CD4-positive, alpha-beta T cell (primary cell): ENCODE measurements at regions not wholly inside any gene's neighbourhood (a gene's known extent, or its start where the extent isn't known, plus 50 kb on each side); places are given as distances from the start of the nearest gene placed in this dataset.

Experiments
- ATAC-seq: fragments of 200-7000 bp; cut with Tn5 transposase; one replicate; pipeline ENCODE4 v1.10.0; 2022; ENCODE audit warnings: mild to moderate bottlenecking; ENCODE audit not compliant: poor library complexity
- CTCF ChIA-PET: fragments of 350-600 bp; sonication (Branson Sonifier 250); formaldehyde crosslinking; loops from one replicate; lab custom pipeline; 2021; ENCODE audit warnings: antibody characterized with exemption, inconsistent platforms; lab: Charles Lee
- POLR2A ChIA-PET: fragments of 350-600 bp; sonication (Branson Sonifier 250); formaldehyde crosslinking; loops from one replicate; lab custom pipeline; 2021; ENCODE audit warnings: antibody characterized with exemption, inconsistent platforms; lab: Charles Lee
- DNase-seq, 14 experiments: peaks; one replicate each; pipeline ENCODE4 v3.0.0-alpha.2; 2013 to 2020; ENCODE audit warnings: mixed read lengths in 2 of 14
- H3K27ac ChIP-seq, 2 donors: one replicate each; pipeline versions ENCODE4 v1.5.1 to v1.7.0; 2013; ENCODE audit warnings: low read length in 2 of 2, low read depth in 1 of 2, mild to moderate bottlenecking in 1 of 2
- H3K27me3 ChIP-seq, 2 experiments: 1 replicate in 1 of 2; 2 replicates in 1 of 2; pipeline versions ENCODE4 v1.6.1 to v1.7.0; 2013; ENCODE audit warnings: low read length in 2 of 2, control low read depth in 1 of 2, mild to moderate bottlenecking in 1 of 2, moderate library complexity in 1 of 2; ENCODE audit not compliant: insufficient read depth in 2 of 2, control insufficient read depth in 1 of 2
- H3K36me3 ChIP-seq: one replicate; pipeline ENCODE4 v1.6.1; 2013; ENCODE audit warnings: low read length, control low read depth; ENCODE audit not compliant: insufficient read depth
- H3K4me1 ChIP-seq: one replicate; pipeline ENCODE4 v1.6.1; 2013; ENCODE audit warnings: low read length, control low read depth; ENCODE audit not compliant: insufficient read depth
- H3K4me3 ChIP-seq: one replicate; pipeline ENCODE4 v1.5.1; 2013; ENCODE audit warnings: mild to moderate bottlenecking, low read length, moderate library complexity
- H3K9me3 ChIP-seq, 2 experiments: 1 replicate in 1 of 2; 2 replicates in 1 of 2; pipeline versions ENCODE4 v1.6.1 to v1.7.0; 2013; ENCODE audit warnings: low read length in 2 of 2, mild to moderate bottlenecking in 2 of 2, control low read depth in 1 of 2, moderate library complexity in 1 of 2; ENCODE audit not compliant: control insufficient read depth in 1 of 2, insufficient read depth in 1 of 2
- H3K27ac Mint-ChIP-seq: one replicate; pipeline ENCODE4 v1.8.0; 2020; ENCODE audit warnings: mixed read lengths
- H3K27me3 Mint-ChIP-seq: one replicate; pipeline ENCODE4 v1.8.0; 2021; ENCODE audit warnings: mixed read lengths
- H3K36me3 Mint-ChIP-seq: one replicate; pipeline ENCODE4 v1.8.0; 2021; ENCODE audit warnings: low read depth, mixed read lengths
- H3K4me1 Mint-ChIP-seq: one replicate; pipeline ENCODE4 v1.8.0; 2021; ENCODE audit warnings: low read depth, mixed read lengths
- H3K4me3 Mint-ChIP-seq: one replicate; pipeline ENCODE4 v1.8.0; 2020; ENCODE audit warnings: mild to moderate bottlenecking, mixed read lengths
- H3K9me3 Mint-ChIP-seq: one replicate; pipeline ENCODE4 v1.8.0; 2020; ENCODE audit warnings: mixed read lengths
- intact Hi-C, 2 experiments: fragments of 100-400 bp; cut with DNase I in 1 of 2; cut with micrococcal nuclease in 1 of 2; formaldehyde crosslinking; loops; one replicate each; pipeline versions ENCODE4 v1.15.1 to v1.9.0; 2023 to 2025; cut with DNase I, micrococcal nuclease
- TF ChIP-seq, protein P1 (sequence below): fragments of 200-600 bp; IDR thresholded peaks from one replicate; pipeline ENCODE4 v1.8.0; 2022; ENCODE audit warnings: antibody characterized with exemption, mild to moderate bottlenecking

DNA sequence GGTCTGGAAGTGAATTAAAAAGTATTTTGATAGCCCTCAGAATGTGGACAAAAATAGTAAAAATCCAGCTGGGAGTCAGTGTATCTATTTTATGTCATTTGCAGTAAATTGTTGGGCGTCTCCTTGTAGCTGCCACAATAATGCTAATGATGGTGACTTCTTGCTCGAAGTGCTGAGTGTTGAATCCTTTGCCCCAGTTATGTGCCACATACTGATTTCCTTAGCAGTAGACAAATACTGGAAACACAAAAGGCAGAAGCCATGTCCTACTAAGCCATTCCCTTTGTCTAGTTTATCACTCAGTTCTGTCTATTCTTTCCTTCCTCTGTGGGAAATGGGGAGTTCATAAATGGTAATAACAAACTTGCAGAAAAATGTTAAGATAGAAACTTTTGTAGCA, 70.7 kb upstream of the CXADR start:
- ATAC-seq: no peak
- H3K27ac Mint-ChIP-seq: no peak overlapping the region
- no peaks in the 10 kb centered on the region for H3K36me3 ChIP-seq
- no peak for DNase-seq
- no peaks in the 10 kb centered on the region for H3K9me3 Mint-ChIP-seq
- no peaks in the 10 kb centered on the region for H3K9me3 ChIP-seq
- H3K27ac ChIP-seq: no peak overlapping the region
- H3K4me3 Mint-ChIP-seq: no peak overlapping the region
- no peaks in the 10 kb centered on the region for H3K27me3 ChIP-seq
- no peaks in the 10 kb centered on the region for H3K36me3 Mint-ChIP-seq
- intact Hi-C loops: no loop called here
- no peaks in the 10 kb centered on the region for H3K4me1 Mint-ChIP-seq
- no peaks in the 10 kb centered on the region for H3K4me1 ChIP-seq
- ChIA-PET CTCF (no interaction called here), POLR2A (no interaction called here)
- H3K27me3 Mint-ChIP-seq: peaks cover 20% of the 10 kb centered on the region
- TF ChIP-seq, protein P1, sequence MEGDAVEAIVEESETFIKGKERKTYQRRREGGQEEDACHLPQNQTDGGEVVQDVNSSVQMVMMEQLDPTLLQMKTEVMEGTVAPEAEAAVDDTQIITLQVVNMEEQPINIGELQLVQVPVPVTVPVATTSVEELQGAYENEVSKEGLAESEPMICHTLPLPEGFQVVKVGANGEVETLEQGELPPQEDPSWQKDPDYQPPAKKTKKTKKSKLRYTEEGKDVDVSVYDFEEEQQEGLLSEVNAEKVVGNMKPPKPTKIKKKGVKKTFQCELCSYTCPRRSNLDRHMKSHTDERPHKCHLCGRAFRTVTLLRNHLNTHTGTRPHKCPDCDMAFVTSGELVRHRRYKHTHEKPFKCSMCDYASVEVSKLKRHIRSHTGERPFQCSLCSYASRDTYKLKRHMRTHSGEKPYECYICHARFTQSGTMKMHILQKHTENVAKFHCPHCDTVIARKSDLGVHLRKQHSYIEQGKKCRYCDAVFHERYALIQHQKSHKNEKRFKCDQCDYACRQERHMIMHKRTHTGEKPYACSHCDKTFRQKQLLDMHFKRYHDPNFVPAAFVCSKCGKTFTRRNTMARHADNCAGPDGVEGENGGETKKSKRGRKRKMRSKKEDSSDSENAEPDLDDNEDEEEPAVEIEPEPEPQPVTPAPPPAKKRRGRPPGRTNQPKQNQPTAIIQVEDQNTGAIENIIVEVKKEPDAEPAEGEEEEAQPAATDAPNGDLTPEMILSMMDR: no peak
- H3K4me3 ChIP-seq: no peak overlapping the region

DNA sequence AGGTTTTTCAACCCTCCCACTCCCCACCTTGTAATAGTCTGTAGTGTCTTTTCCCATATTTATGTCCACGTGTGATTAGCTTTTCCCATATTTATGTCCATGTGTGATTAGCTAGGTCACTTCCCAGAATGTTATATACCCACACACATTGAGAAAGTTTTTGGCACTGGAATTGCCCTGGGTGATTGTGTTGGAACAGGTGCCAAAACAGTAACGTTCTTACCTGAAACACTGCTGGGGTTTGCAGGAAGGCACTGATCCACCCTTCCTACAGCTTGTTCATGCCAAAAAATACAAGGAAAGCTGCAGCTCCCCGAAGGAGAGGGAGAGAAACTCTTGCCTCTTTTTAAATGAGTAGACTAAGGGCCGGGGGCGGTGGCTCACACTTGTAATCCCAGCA, 68.0 kb upstream of the CXADR start:
- DNase-seq: no peak
- no peak overlapping the region for H3K4me3 Mint-ChIP-seq
- TF ChIP-seq, protein P1: no peak
- Histone ChIP-seq H3K36me3 (no peaks in the 10 kb centered on the region), H3K27ac (no peak overlapping the region), H3K4me3 (no peak overlapping the region), H3K9me3 (no peaks in the 10 kb centered on the region), H3K27me3 (no peaks in the 10 kb centered on the region), H3K4me1 (no peaks in the 10 kb centered on the region)
- no peaks in the 10 kb centered on the region for H3K9me3 Mint-ChIP-seq
- H3K36me3 Mint-ChIP-seq: no peaks in the 10 kb centered on the region
- ChIA-PET CTCF (no interaction called here), POLR2A (no interaction called here)
- H3K27ac Mint-ChIP-seq: no peak overlapping the region
- H3K27me3 Mint-ChIP-seq: peaks cover 6% of the 10 kb centered on the region
- H3K4me1 Mint-ChIP-seq: no peaks in the 10 kb centered on the region
- intact Hi-C loops: no loop called here
- ATAC-seq: no peak

DNA sequence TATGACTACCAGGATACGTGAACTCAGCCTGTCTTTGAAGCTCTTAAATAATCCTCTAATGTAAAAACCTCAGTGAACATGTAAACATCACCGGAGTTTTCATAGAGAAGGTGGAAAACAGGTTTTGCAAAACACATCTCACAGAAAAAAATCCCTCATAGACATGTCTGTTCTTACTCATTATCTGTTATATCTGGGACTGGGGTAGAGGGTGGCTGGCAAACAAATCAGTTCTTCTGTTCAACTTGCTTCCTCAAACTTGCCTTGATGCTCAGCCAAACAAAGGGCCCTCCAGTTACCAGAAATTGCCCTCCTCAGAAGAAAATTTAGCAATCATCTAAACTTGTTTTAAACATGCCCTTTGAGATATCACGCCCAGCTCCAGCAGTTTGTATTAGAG, 66.1 kb upstream of the CXADR start:
- TF ChIP-seq, protein P1: no peak
- no peaks in the 10 kb centered on the region for H3K36me3 ChIP-seq
- no peaks in the 10 kb centered on the region for H3K27me3 ChIP-seq
- H3K4me1 Mint-ChIP-seq: no peaks in the 10 kb centered on the region
- intact Hi-C loops: no loop called here
- ChIA-PET POLR2A (no interaction called here), CTCF (no interaction called here)
- H3K4me3 Mint-ChIP-seq: no peak overlapping the region
- no peaks in the 10 kb centered on the region for H3K9me3 Mint-ChIP-seq
- H3K27me3 Mint-ChIP-seq: peaks cover 5% of the 10 kb centered on the region
- H3K27ac Mint-ChIP-seq: no peak overlapping the region
- H3K36me3 Mint-ChIP-seq: no peaks in the 10 kb centered on the region
- no peak overlapping the region for H3K27ac ChIP-seq
- no peaks in the 10 kb centered on the region for H3K9me3 ChIP-seq
- H3K4me1 ChIP-seq: no peaks in the 10 kb centered on the region
- no peak overlapping the region for H3K4me3 ChIP-seq
- ATAC-seq (no peak), DNase-seq (no peak)
